ENCODE measurements at regions not wholly inside any gene's neighbourhood (a gene's known extent, or its start where the extent isn't known, plus 50 kb on each side); places are given as distances from the start of the nearest gene placed in this dataset.

DNA sequence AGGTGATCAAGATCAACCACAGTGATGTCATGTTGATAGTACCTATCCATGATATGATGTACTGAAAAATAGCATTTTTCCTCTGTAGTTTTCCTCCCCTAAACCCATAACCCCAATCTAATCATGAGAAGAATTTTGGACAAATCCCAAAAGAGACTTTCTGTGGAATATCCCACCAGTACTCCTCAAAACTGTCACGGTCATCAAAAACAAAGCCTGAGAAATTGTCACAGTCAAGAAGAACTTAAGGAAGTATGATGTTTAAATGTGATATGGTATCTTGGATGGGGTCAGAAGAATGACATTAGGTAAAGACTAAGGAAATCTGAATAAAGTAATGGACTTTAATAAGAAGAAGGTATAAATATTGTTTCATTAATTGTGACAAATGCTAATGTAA lies 248.8 kb downstream of the RMST start:
- TF ChIP-seq, protein P1, sequence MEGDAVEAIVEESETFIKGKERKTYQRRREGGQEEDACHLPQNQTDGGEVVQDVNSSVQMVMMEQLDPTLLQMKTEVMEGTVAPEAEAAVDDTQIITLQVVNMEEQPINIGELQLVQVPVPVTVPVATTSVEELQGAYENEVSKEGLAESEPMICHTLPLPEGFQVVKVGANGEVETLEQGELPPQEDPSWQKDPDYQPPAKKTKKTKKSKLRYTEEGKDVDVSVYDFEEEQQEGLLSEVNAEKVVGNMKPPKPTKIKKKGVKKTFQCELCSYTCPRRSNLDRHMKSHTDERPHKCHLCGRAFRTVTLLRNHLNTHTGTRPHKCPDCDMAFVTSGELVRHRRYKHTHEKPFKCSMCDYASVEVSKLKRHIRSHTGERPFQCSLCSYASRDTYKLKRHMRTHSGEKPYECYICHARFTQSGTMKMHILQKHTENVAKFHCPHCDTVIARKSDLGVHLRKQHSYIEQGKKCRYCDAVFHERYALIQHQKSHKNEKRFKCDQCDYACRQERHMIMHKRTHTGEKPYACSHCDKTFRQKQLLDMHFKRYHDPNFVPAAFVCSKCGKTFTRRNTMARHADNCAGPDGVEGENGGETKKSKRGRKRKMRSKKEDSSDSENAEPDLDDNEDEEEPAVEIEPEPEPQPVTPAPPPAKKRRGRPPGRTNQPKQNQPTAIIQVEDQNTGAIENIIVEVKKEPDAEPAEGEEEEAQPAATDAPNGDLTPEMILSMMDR (IDR thresholded peaks at IDR 0.05 in 4 of 5, conservative IDR thresholded peaks at IDR 0.05 in 1 of 5): no peak
- no peak for TF ChIP-seq POLR2A (IDR thresholded peaks at IDR 0.05)
